Left cardiac atrium (tissue), 4 donors: ENCODE measurements at regions not wholly inside any gene's neighbourhood (a gene's known extent, or its start where the extent isn't known, plus 50 kb on each side); places are given as distances from the start of the nearest gene placed in this dataset.

ENCODE experiments used
- ATAC-seq, 2 donors: fragments of 200-7000 bp; cut with Tn5 transposase; one replicate each; pipeline ENCODE4 v1.9.1; 2020; ENCODE audit warnings: mild to moderate bottlenecking in 2 of 2, moderate library complexity in 2 of 2
- DNase-seq: peaks from one replicate; pipeline ENCODE4 v3.0.0-alpha.2; 2020
- intact Hi-C, 2 donors: fragments of 100-400 bp; cut with DNase I; formaldehyde crosslinking; loops; one replicate each; pipeline versions ENCODE4 v1.14.1 to v1.15.1; 2022 to 2023
- donor health status: DM: no; HTN: yes; CAD: no.
- donor health status: DM: no; HTN: yes; CAD: no; lungs with severe emphysema.
- donor health status: DM: yes; HTN: yes; CAD: no.
- donor health status: Dilated cardiomyopathy.

GRCh38 chr10:45179691-45180090 is 135.7 kb downstream of the OR13A1 start:
- intact Hi-C loops = no loop called here
- DNase-seq (peak; percentile 58), ATAC-seq (peak; percentile 80 to 81)

- ATAC-seq (no peak), DNase-seq (no peak)
- intact Hi-C loops = no loop called here
Observed at GRCh38 chr10:45180507-45180906, 134.9 kb downstream of the OR13A1 start.

GRCh38 chr10:45180946-45181875 is 134.2 kb downstream of the OR13A1 start:
- DNase-seq = peak; percentile 28
- ATAC-seq = peak; percentile 69 to 77
- intact Hi-C loops = no loop called here

GRCh38 chr10:45183174-45183573 is 132.2 kb downstream of the OR13A1 start:
- no peak for DNase-seq
- ATAC-seq = no peak
- intact Hi-C loops = no loop called here

- no peak for DNase-seq
- intact Hi-C loops = no loop called here
- ATAC-seq = no peak
Observed at GRCh38 chr10:45197816-45198485, 117.5 kb downstream of the OR13A1 start.

- intact Hi-C loops = no loop called here
- DNase-seq (no peak), ATAC-seq (peak in 1 of 2 donors; percentile 21)
Observed at GRCh38 chr10:45198486-45199204, 116.8 kb downstream of the OR13A1 start.

- peak in 1 of 2 donors; percentile 26 for ATAC-seq
Observed at GRCh38 chr10:45199205-45199740, 116.1 kb downstream of the OR13A1 start.

GRCh38 chr10:45201271-45201670 is 114.1 kb downstream of the OR13A1 start:
- ATAC-seq = no peak
- intact Hi-C loops = no loop called here
- no peak for DNase-seq

More at GRCh38 chr10:45199205-45199740, 116.1 kb downstream of the OR13A1 start:
- intact Hi-C loops = no loop called here
- no peak for DNase-seq

GRCh38 chr10:45202242-45202641 is 113.2 kb downstream of the OR13A1 start:
- no peak for ATAC-seq

GRCh38 chr10:45204954-45205775 is 110.2 kb downstream of the OR13A1 start:
- DNase-seq (no peak), ATAC-seq (no peak)
- intact Hi-C loops = no loop called here

More at GRCh38 chr10:45202242-45202641, 113.2 kb downstream of the OR13A1 start:
- intact Hi-C loops = no loop called here
- DNase-seq = no peak

- no peak for DNase-seq
- no peak for ATAC-seq
- intact Hi-C loops = no loop called here
Observed at GRCh38 chr10:45209888-45210287, 105.5 kb downstream of the OR13A1 start.

GRCh38 chr10:45211576-45211975 is 103.8 kb downstream of the OR13A1 start:
- ATAC-seq = no peak
- intact Hi-C loops = no loop called here

GRCh38 chr10:45219416-45219815 is 96.0 kb downstream of the OR13A1 start:
- no peak for DNase-seq
- no peak for ATAC-seq
- intact Hi-C loops = no loop called here

More at GRCh38 chr10:45211576-45211975, 103.8 kb downstream of the OR13A1 start:
- no peak for DNase-seq

- no peak for DNase-seq
- ATAC-seq = no peak
- intact Hi-C loops = no loop called here
Observed at GRCh38 chr10:45220931-45221330, 94.5 kb downstream of the OR13A1 start.

GRCh38 chr10:45224219-45224841 is 91.1 kb downstream of the OR13A1 start:
- intact Hi-C loops = no loop called here
- DNase-seq = no peak
- no peak for ATAC-seq

GRCh38 chr10:45227042-45227441 is 88.4 kb downstream of the OR13A1 start:
- no peak for DNase-seq
- no peak for ATAC-seq
- intact Hi-C loops = no loop called here

GRCh38 chr10:45227456-45227855 is 88.0 kb downstream of the OR13A1 start:
- intact Hi-C loops = no loop called here
- ATAC-seq (no peak), DNase-seq (no peak)

- DNase-seq (no peak), ATAC-seq (no peak)
- intact Hi-C loops = no loop called here
Observed at GRCh38 chr10:45229823-45230222, 85.6 kb downstream of the OR13A1 start.
